Ishikawa (cell line): ENCODE measurements at regions not wholly inside any gene's neighbourhood (a gene's known extent, or its start where the extent isn't known, plus 50 kb on each side); places are given as distances from the start of the nearest gene placed in this dataset.

Experiments
- FOXM1 ChIP-seq: IDR thresholded peaks from 2 replicates; pipeline ENCODE4 v1.6.1; 2012; ENCODE audit warnings: low read depth, borderline replicate concordance
- RAD21 ChIP-seq: IDR thresholded peaks from 2 replicates; pipeline ENCODE4 v1.6.1; 2012; ENCODE audit warnings: low read depth
- TCF12 ChIP-seq: IDR thresholded peaks from 2 replicates; pipeline ENCODE4 v1.6.1; 2012; ENCODE audit warnings: low read depth

DNA sequence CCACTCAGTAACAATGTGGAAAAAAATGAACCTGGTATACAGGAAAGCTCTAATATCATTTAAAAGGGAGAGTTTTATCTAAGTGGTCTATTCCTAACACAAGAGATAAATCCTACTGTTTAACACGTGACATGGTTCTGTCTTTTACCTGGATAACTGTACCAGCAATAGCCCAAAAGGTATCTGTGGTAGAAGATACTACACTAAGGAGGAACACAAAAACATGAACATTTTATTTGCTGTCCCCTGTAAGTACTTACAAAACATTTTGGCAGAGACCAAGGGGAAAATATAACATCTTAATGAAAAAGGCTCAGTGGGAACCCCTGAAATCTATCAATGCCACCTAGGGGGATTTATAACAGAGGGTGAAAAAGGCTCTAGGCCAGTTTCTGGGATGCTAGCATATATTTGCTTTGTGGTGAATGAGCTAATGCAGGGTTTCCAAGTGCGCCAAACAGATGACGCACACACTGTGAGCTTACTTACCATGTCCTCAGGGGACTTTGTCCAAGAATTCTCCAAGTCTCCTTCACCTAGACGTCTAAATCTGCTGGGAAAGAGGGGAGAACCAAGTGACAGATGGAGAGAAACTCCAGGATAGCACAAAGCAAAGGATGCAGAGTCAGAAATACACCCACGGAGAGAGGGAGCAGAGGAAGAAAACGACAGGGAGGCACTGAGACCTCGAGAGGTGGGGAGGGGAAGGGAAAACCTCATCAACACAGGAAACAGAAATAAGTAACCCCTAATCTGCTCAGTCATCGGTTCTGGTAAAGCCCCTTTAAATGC, 112.5 kb upstream of the PRNP start:
- TF ChIP-seq TCF12 (no peak), FOXM1 (no peak), RAD21 (no peak)
